HG02623 (cell line): ENCODE measurements at regions not wholly inside any gene's neighbourhood (a gene's known extent, or its start where the extent isn't known, plus 50 kb on each side); places are given as distances from the start of the nearest gene placed in this dataset.

ENCODE experiments used
- ATAC-seq: cut with Tn5 transposase; IDR thresholded peaks from one replicate; pipeline ENCODE4 v1.9.1; 2021; ENCODE audit warnings: moderate library complexity; ENCODE audit not compliant: unreplicated experiment

- ATAC-seq: no peak
Measured at GRCh38 chr1:170313306-170313705, 167.5 kb downstream of the NTMT2 start.

GRCh38 chr1:170316270-170316669 is 170.5 kb downstream of the NTMT2 start:
- ATAC-seq: no peak

- ATAC-seq: no peak
Measured at GRCh38 chr1:170318141-170318540, 172.4 kb downstream of the NTMT2 start.

GRCh38 chr1:170318736-170319135 is 173.0 kb downstream of the NTMT2 start:
- no peak for ATAC-seq

GRCh38 chr1:170321113-170321512 is 175.4 kb downstream of the NTMT2 start:
- no peak for ATAC-seq

- no peak for ATAC-seq
Measured at GRCh38 chr1:170326186-170326585, 180.4 kb downstream of the NTMT2 start.

GRCh38 chr1:170332801-170333200 is 187.0 kb downstream of the NTMT2 start:
- ATAC-seq: no peak

GRCh38 chr1:170337413-170337994 is 191.7 kb downstream of the NTMT2 start:
- no peak for ATAC-seq

- no peak for ATAC-seq
Measured at GRCh38 chr1:170339534-170339933, 192.4 kb upstream of the GORAB start.

GRCh38 chr1:170340308-170340707 is 191.7 kb upstream of the GORAB start:
- no peak for ATAC-seq

GRCh38 chr1:170351366-170351946 is 180.5 kb upstream of the GORAB start:
- ATAC-seq: no peak

- ATAC-seq: no peak
Measured at GRCh38 chr1:170354246-170354645, 177.7 kb upstream of the GORAB start.

- no peak for ATAC-seq
Measured at GRCh38 chr1:170354690-170355089, 177.3 kb upstream of the GORAB start.

GRCh38 chr1:170355267-170355801 is 176.6 kb upstream of the GORAB start:
- ATAC-seq: no peak

GRCh38 chr1:170356585-170356984 is 175.4 kb upstream of the GORAB start:
- ATAC-seq: no peak

GRCh38 chr1:170357750-170358149 is 174.2 kb upstream of the GORAB start:
- no peak for ATAC-seq

- no peak for ATAC-seq
Measured at GRCh38 chr1:170360601-170361000, 171.4 kb upstream of the GORAB start.

GRCh38 chr1:170365331-170365730 is 166.6 kb upstream of the GORAB start:
- no peak for ATAC-seq

- no peak for ATAC-seq
Measured at GRCh38 chr1:170366980-170367379, 165.0 kb upstream of the GORAB start.

GRCh38 chr1:170367615-170368014 is 164.4 kb upstream of the GORAB start:
- ATAC-seq: no peak

GRCh38 chr1:170369000-170369399 is 163.0 kb upstream of the GORAB start:
- ATAC-seq: no peak

- ATAC-seq: no peak
Measured at GRCh38 chr1:170369417-170369816, 162.5 kb upstream of the GORAB start.

GRCh38 chr1:170370087-170370486 is 161.9 kb upstream of the GORAB start:
- no peak for ATAC-seq
